ENCODE measurements at regions not wholly inside any gene's neighbourhood (a gene's known extent, or its start where the extent isn't known, plus 50 kb on each side); places are given as distances from the start of the nearest gene placed in this dataset.

GRCh38 chr10:123587110-123587509, 79.0 kb upstream of the GPR26 start:
- FAIRE-seq (no peak), DNase-seq (ENCODE audit: low read depth, low spot score) (no peak)
- Histone ChIP-seq H3K4me1 (ENCODE audit: control insufficient read depth, extremely low read depth, insufficient read depth, low read length) (no peaks in the 10 kb centered on the region), H3K27me3 (ENCODE audit: control insufficient read depth, extremely low read depth, insufficient read depth, low read length) (peaks cover 26% of the 10 kb centered on the region), H3K27ac (ENCODE audit: control insufficient read depth, insufficient read depth, low read length) (no peak overlapping the region), H3K4me2 (ENCODE audit: control insufficient read depth, extremely low read depth, insufficient read depth, low read depth, low read length) (no peak overlapping the region), H3K36me3 (ENCODE audit: control insufficient read depth in 2 of 2, extremely low read depth in 1 of 2, insufficient read depth in 2 of 2, low read length in 2 of 2) (no peaks in the 10 kb centered on the region), H3K4me3 (ENCODE audit: control insufficient read depth in 2 of 3, extremely low read depth in 1 of 3, insufficient read depth in 2 of 3, low read depth in 1 of 3, low read length in 3 of 3) (no peak overlapping the region), H3K9me1 (ENCODE audit: control insufficient read depth, extremely low read depth, insufficient read depth, low read length) (no peaks in the 10 kb centered on the region), H3K9ac (ENCODE audit: control insufficient read depth, extremely low read depth, insufficient read depth, low read length) (no peak overlapping the region), H4K20me1 (ENCODE audit: control insufficient read depth, extremely low read depth, insufficient read depth, low read length) (no peaks in the 10 kb centered on the region), H2AFZ (ENCODE audit: control insufficient read depth, low read length) (no peak overlapping the region), H3K79me2 (ENCODE audit: control insufficient read depth, insufficient read depth, low read length) (no peaks in the 10 kb centered on the region), H3K9me3 (ENCODE audit: control insufficient read depth, low read depth, low read length) (no peaks in the 10 kb centered on the region)
- TF ChIP-seq, protein P1, sequence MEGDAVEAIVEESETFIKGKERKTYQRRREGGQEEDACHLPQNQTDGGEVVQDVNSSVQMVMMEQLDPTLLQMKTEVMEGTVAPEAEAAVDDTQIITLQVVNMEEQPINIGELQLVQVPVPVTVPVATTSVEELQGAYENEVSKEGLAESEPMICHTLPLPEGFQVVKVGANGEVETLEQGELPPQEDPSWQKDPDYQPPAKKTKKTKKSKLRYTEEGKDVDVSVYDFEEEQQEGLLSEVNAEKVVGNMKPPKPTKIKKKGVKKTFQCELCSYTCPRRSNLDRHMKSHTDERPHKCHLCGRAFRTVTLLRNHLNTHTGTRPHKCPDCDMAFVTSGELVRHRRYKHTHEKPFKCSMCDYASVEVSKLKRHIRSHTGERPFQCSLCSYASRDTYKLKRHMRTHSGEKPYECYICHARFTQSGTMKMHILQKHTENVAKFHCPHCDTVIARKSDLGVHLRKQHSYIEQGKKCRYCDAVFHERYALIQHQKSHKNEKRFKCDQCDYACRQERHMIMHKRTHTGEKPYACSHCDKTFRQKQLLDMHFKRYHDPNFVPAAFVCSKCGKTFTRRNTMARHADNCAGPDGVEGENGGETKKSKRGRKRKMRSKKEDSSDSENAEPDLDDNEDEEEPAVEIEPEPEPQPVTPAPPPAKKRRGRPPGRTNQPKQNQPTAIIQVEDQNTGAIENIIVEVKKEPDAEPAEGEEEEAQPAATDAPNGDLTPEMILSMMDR (optimal IDR thresholded peaks at IDR 0.05 in 1 of 3, IDR thresholded peaks at IDR 0.05 in 1 of 3, conservative IDR thresholded peaks at IDR 0.05 in 1 of 3; ENCODE audit: extremely low read depth in 1 of 3, insufficient read depth in 2 of 3, low read length in 3 of 3) = no peak
- no peak for TF ChIP-seq EZH2 (IDR thresholded peaks at IDR 0.05; ENCODE audit: low read length)
- dilution Hi-C loops (cut with MboI; ENCODE audit: extremely low pct_ligation_motif_present, low sequenced_read_pairs) = no loop called here

DNA sequence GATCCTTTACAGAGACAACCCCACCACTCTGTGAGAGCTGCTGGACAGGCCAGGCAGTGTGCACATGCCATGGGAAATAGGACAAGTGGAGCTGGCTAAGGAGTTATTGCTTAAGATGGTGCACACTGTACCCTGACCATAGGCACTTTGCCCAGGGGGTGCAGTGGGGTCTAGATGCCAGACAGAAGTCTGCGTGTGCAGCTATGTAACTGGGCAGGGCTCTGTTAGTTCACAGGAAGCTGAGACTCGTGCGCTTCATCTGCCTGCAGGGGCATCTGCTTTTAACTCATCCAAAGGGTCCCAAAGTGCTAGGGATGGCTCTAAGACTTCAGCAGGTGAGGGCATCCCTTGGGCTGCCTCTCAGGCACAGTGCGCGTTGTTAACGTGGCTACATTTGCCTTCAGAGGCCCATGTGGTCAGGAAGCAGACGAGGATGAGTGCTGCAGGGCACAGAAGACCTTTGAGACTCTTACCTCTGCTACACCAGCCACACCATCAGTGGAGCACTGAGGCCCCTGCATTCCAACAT, 77.7 kb upstream of the GPR26 start:
- H4K20me1 ChIP-seq (ENCODE audit: control insufficient read depth, extremely low read depth, insufficient read depth, low read length) = no peaks in the 10 kb centered on the region
- H3K9me3 ChIP-seq (ENCODE audit: control insufficient read depth, low read depth, low read length) = no peaks in the 10 kb centered on the region
- no peak overlapping the region for H3K4me3 ChIP-seq (ENCODE audit: control insufficient read depth in 2 of 3, extremely low read depth in 1 of 3, insufficient read depth in 2 of 3, low read depth in 1 of 3, low read length in 3 of 3)
- no peak overlapping the region for H3K9ac ChIP-seq (ENCODE audit: control insufficient read depth, extremely low read depth, insufficient read depth, low read length)
- no peak for TF ChIP-seq EZH2 (IDR thresholded peaks at IDR 0.05; ENCODE audit: low read length)
- TF ChIP-seq, protein P1 (optimal IDR thresholded peaks at IDR 0.05 in 1 of 3, IDR thresholded peaks at IDR 0.05 in 1 of 3, conservative IDR thresholded peaks at IDR 0.05 in 1 of 3; ENCODE audit: extremely low read depth in 1 of 3, insufficient read depth in 2 of 3, low read length in 3 of 3) = no peak
- H3K27ac ChIP-seq (ENCODE audit: control insufficient read depth, insufficient read depth, low read length) = no peak overlapping the region
- peaks cover 14% of the 10 kb centered on the region for H3K27me3 ChIP-seq (ENCODE audit: control insufficient read depth, extremely low read depth, insufficient read depth, low read length)
- FAIRE-seq = no peak
- no peak for DNase-seq (ENCODE audit: low read depth, low spot score)
- no peaks in the 10 kb centered on the region for H3K79me2 ChIP-seq (ENCODE audit: control insufficient read depth, insufficient read depth, low read length)
- no peaks in the 10 kb centered on the region for H3K36me3 ChIP-seq (ENCODE audit: control insufficient read depth in 2 of 2, extremely low read depth in 1 of 2, insufficient read depth in 2 of 2, low read length in 2 of 2)
- no peak overlapping the region for H2AFZ ChIP-seq (ENCODE audit: control insufficient read depth, low read length)
- no peak overlapping the region for H3K4me2 ChIP-seq (ENCODE audit: control insufficient read depth, extremely low read depth, insufficient read depth, low read depth, low read length)
- no peaks in the 10 kb centered on the region for H3K4me1 ChIP-seq (ENCODE audit: control insufficient read depth, extremely low read depth, insufficient read depth, low read length)
- dilution Hi-C loops (cut with MboI; ENCODE audit: extremely low pct_ligation_motif_present, low sequenced_read_pairs) = no loop called here
- H3K9me1 ChIP-seq (ENCODE audit: control insufficient read depth, extremely low read depth, insufficient read depth, low read length) = no peaks in the 10 kb centered on the region
